GM12878 (cell line): ENCODE measurements at regions not wholly inside any gene's neighbourhood (a gene's known extent, or its start where the extent isn't known, plus 50 kb on each side); places are given as distances from the start of the nearest gene placed in this dataset.
"Not testable (repeated sequence)": the region's sequence is repeated elsewhere in the genome, so short reads cannot be mapped to it uniquely, and the experiment has no call there.

Source experiments
- CREB1 ChIP-seq: IDR thresholded peaks from 2 replicates; pipeline ENCODE4 v1.6.1; 2012; ENCODE audit warnings: low read depth, mild to moderate bottlenecking, inconsistent platforms
- FOXM1 ChIP-seq: IDR thresholded peaks from 2 replicates; pipeline ENCODE4 v1.6.1; 2012; ENCODE audit warnings: low read depth, mild to moderate bottlenecking, inconsistent platforms, low read length, moderate library complexity
- POLR2A ChIP-seq: IDR thresholded peaks from 2 replicates; pipeline ENCODE4 v1.6.1; 2011; ENCODE audit warnings: low read depth, mild to moderate bottlenecking, low read length
- POLR2AphosphoS5 ChIP-seq: IDR thresholded peaks from 2 replicates; pipeline ENCODE4 v1.6.1; 2011; ENCODE audit warnings: mild to moderate bottlenecking, low read length, inconsistent platforms
- TF ChIP-seq, protein P1 (sequence below), 3 experiments: IDR thresholded peaks in 2 of 3; conservative IDR thresholded peaks in 1 of 3; 2 replicates each; pipeline ENCODE4 v1.5.1; 2011; ENCODE audit warnings: low read depth in 3 of 3, low read length in 3 of 3, mild to moderate bottlenecking in 3 of 3, control low read depth in 2 of 3, moderate library complexity in 2 of 3, inconsistent platforms in 1 of 3, mixed read lengths in 1 of 3; ENCODE audit not compliant: control insufficient read depth in 2 of 3, insufficient read depth in 1 of 3; ENCODE audit errors: extremely low read depth in 1 of 3
- TF ChIP-seq, protein P2 (sequence below): IDR thresholded peaks from 2 replicates; pipeline ENCODE4 v1.6.1; 2012; ENCODE audit warnings: low read length, inconsistent platforms
- TF ChIP-seq, protein P3 (sequence below): fragments of 450-650 bp; IDR thresholded peaks from 2 replicates; pipeline ENCODE4 v1.6.1; 2017; ENCODE audit warnings: mild to moderate bottlenecking

DNA sequence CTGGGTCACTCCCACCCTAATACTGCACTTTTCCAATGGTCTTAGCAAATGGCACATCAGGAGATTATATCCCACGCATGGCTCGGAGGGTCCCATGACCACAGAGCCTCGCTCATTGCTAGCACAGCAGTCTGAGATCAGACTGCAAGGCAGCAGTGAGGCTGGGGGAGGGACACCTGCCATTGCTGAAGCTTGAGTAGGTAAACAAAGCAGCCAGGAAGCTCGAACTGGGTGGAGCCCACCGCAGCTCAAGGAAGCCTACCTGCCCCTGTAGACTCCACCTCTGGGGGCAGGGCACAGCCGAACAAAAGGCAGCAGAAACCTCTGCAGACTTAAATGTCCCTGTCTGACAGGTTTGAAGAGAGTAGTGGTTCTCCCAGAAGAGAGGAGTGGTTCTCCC is 599.0 kb upstream of the GRIN3A start:
- TF ChIP-seq POLR2A, FOXM1, CREB1, POLR2AphosphoS5: not testable (repeated sequence)
- TF ChIP-seq, protein P1, sequence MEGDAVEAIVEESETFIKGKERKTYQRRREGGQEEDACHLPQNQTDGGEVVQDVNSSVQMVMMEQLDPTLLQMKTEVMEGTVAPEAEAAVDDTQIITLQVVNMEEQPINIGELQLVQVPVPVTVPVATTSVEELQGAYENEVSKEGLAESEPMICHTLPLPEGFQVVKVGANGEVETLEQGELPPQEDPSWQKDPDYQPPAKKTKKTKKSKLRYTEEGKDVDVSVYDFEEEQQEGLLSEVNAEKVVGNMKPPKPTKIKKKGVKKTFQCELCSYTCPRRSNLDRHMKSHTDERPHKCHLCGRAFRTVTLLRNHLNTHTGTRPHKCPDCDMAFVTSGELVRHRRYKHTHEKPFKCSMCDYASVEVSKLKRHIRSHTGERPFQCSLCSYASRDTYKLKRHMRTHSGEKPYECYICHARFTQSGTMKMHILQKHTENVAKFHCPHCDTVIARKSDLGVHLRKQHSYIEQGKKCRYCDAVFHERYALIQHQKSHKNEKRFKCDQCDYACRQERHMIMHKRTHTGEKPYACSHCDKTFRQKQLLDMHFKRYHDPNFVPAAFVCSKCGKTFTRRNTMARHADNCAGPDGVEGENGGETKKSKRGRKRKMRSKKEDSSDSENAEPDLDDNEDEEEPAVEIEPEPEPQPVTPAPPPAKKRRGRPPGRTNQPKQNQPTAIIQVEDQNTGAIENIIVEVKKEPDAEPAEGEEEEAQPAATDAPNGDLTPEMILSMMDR (IDR thresholded peaks at IDR 0.05 in 2 of 3, conservative IDR thresholded peaks at IDR 0.05 in 1 of 3; ENCODE audit: control insufficient read depth in 2 of 3, extremely low read depth in 1 of 3, insufficient read depth in 1 of 3, low read depth in 3 of 3, low read length in 3 of 3) = not testable (repeated sequence)
- TF ChIP-seq, protein P2, sequence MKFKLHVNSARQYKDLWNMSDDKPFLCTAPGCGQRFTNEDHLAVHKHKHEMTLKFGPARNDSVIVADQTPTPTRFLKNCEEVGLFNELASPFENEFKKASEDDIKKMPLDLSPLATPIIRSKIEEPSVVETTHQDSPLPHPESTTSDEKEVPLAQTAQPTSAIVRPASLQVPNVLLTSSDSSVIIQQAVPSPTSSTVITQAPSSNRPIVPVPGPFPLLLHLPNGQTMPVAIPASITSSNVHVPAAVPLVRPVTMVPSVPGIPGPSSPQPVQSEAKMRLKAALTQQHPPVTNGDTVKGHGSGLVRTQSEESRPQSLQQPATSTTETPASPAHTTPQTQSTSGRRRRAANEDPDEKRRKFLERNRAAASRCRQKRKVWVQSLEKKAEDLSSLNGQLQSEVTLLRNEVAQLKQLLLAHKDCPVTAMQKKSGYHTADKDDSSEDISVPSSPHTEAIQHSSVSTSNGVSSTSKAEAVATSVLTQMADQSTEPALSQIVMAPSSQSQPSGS = not testable (repeated sequence)
- TF ChIP-seq, protein P3, sequence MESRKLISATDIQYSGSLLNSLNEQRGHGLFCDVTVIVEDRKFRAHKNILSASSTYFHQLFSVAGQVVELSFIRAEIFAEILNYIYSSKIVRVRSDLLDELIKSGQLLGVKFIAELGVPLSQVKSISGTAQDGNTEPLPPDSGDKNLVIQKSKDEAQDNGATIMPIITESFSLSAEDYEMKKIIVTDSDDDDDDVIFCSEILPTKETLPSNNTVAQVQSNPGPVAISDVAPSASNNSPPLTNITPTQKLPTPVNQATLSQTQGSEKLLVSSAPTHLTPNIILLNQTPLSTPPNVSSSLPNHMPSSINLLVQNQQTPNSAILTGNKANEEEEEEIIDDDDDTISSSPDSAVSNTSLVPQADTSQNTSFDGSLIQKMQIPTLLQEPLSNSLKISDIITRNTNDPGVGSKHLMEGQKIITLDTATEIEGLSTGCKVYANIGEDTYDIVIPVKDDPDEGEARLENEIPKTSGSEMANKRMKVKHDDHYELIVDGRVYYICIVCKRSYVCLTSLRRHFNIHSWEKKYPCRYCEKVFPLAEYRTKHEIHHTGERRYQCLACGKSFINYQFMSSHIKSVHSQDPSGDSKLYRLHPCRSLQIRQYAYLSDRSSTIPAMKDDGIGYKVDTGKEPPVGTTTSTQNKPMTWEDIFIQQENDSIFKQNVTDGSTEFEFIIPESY = not testable (repeated sequence)
